Liver (tissue), 8 donors: ENCODE measurements at regions not wholly inside any gene's neighbourhood (a gene's known extent, or its start where the extent isn't known, plus 50 kb on each side); places are given as distances from the start of the nearest gene placed in this dataset.

Source experiments
- DNase-seq: peaks from one replicate; pipeline ENCODE4 v3.0.0-alpha.2; 2017; ENCODE audit warnings: low spot score
- H3K27ac ChIP-seq, 2 donors: one replicate each; pipeline ENCODE4 v1.7.0; 2013; ENCODE audit warnings: inconsistent platforms in 2 of 2, low read length in 2 of 2, control low read depth in 1 of 2, low read depth in 1 of 2, mild to moderate bottlenecking in 1 of 2
- H3K27me3 ChIP-seq, 4 donors: one replicate each; pipeline versions ENCODE4 v1.6.1 to v1.7.0; 2013; ENCODE audit warnings: low read length in 3 of 4, inconsistent platforms in 1 of 4, mild to moderate bottlenecking in 1 of 4, moderate library complexity in 1 of 4; ENCODE audit not compliant: control insufficient read depth in 4 of 4, insufficient read depth in 4 of 4
- H3K36me3 ChIP-seq, 4 donors: one replicate each; pipeline versions ENCODE4 v1.6.1 to v1.7.0; 2013; ENCODE audit warnings: low read length in 3 of 4, mild to moderate bottlenecking in 3 of 4, low read depth in 1 of 4, moderate library complexity in 1 of 4; ENCODE audit not compliant: control insufficient read depth in 4 of 4, insufficient read depth in 3 of 4
- H3K4me1 ChIP-seq, 4 donors: one replicate each; pipeline versions ENCODE4 v1.6.1 to v1.7.0; 2013; ENCODE audit warnings: low read length in 3 of 4, mild to moderate bottlenecking in 3 of 4, moderate library complexity in 1 of 4; ENCODE audit not compliant: control insufficient read depth in 4 of 4, insufficient read depth in 4 of 4
- H3K4me3 ChIP-seq, 3 donors: one replicate each; pipeline versions ENCODE4 v1.6.1 to v1.7.0; 2013; ENCODE audit warnings: low read length in 3 of 3, control low read depth in 1 of 3, low read depth in 1 of 3, mild to moderate bottlenecking in 1 of 3
- H3K9ac ChIP-seq, 2 donors: one replicate each; pipeline ENCODE4 v1.7.0; 2013; ENCODE audit warnings: low read length in 2 of 2, mild to moderate bottlenecking in 2 of 2, moderate library complexity in 2 of 2, control low read depth in 1 of 2, low read depth in 1 of 2
- H3K9me3 ChIP-seq, 4 donors: one replicate each; pipeline versions ENCODE4 v1.6.1 to v1.7.0; 2013; ENCODE audit warnings: low read length in 3 of 4; ENCODE audit not compliant: control insufficient read depth in 4 of 4
- ATF3 ChIP-seq: IDR thresholded peaks from 2 replicates; pipeline ENCODE4 v1.6.1; 2016; ENCODE audit warnings: antibody characterized with exemption
- EGR1 ChIP-seq, 2 donors: IDR thresholded peaks; 2 replicates each; pipeline ENCODE4 v1.6.1; 2016 to 2018; ENCODE audit warnings: antibody characterized with exemption in 2 of 2, low read depth in 2 of 2
- FOXA1 ChIP-seq: IDR thresholded peaks from 2 replicates; pipeline ENCODE4 v1.6.1; 2016; ENCODE audit warnings: antibody characterized with exemption
- FOXA2 ChIP-seq: IDR thresholded peaks from 2 replicates; pipeline ENCODE4 v1.6.1; 2016; ENCODE audit warnings: antibody characterized with exemption
- GABPA ChIP-seq, 2 donors: IDR thresholded peaks in 1 of 2; conservative IDR thresholded peaks in 1 of 2; 2 replicates each; pipeline ENCODE4 v1.6.1; 2016; ENCODE audit warnings: antibody characterized with exemption in 2 of 2, mild to moderate bottlenecking in 1 of 2, moderate library complexity in 1 of 2
- HNF4A ChIP-seq, 2 donors: conservative IDR thresholded peaks; 2 replicates each; pipeline ENCODE4 v1.6.1; 2016; ENCODE audit warnings: antibody characterized with exemption in 2 of 2, mild to moderate bottlenecking in 2 of 2
- JUND ChIP-seq, 2 donors: IDR thresholded peaks; 2 replicates each; pipeline ENCODE4 v1.6.1; 2016; ENCODE audit warnings: antibody characterized with exemption in 2 of 2
- NR2F2 ChIP-seq: IDR thresholded peaks from 2 replicates; pipeline ENCODE4 v1.6.1; 2016; ENCODE audit warnings: antibody characterized with exemption
- RAD21 ChIP-seq, 2 donors: IDR thresholded peaks; 2 replicates each; pipeline ENCODE4 v1.6.1; 2016; ENCODE audit warnings: antibody characterized with exemption in 2 of 2, mild to moderate bottlenecking in 2 of 2
- RXRA ChIP-seq, 2 donors: IDR thresholded peaks; 2 replicates each; pipeline ENCODE4 v1.6.1; 2017 to 2018; ENCODE audit warnings: antibody characterized with exemption in 2 of 2, mild to moderate bottlenecking in 1 of 2
- SP1 ChIP-seq: IDR thresholded peaks from 2 replicates; pipeline ENCODE4 v1.6.1; 2018; ENCODE audit warnings: antibody characterized with exemption, mild to moderate bottlenecking
- TAF1 ChIP-seq: conservative IDR thresholded peaks from 2 replicates; pipeline ENCODE4 v1.6.1; 2016; ENCODE audit warnings: antibody characterized with exemption, mild to moderate bottlenecking
- YY1 ChIP-seq: IDR thresholded peaks from 2 replicates; pipeline ENCODE4 v1.6.1; 2016; ENCODE audit warnings: antibody characterized with exemption, mild to moderate bottlenecking
- WGBS: extraction: QIAGEN DNeasy Blood & Tissue Kit; methylation state at CpG from one replicate; pipeline ENCODE4 v1.1.7; 2013; 5-methylcytosine and 5-hydroxymethylcytosine counted together
- TF ChIP-seq, protein P1 (sequence below): fragments of 150-350 bp; IDR thresholded peaks from 2 replicates; pipeline ENCODE4 v1.5.1; 2017; ENCODE audit warnings: improper control_type of control experiment, low read depth, low read length; ENCODE audit not compliant: missing input control
- TF ChIP-seq, protein P2 (sequence below): IDR thresholded peaks from 2 replicates; pipeline ENCODE4 v1.6.1; 2016; ENCODE audit warnings: antibody characterized with exemption
- TF ChIP-seq, protein P3 (sequence below): IDR thresholded peaks from 2 replicates; pipeline ENCODE4 v1.6.1; 2016; ENCODE audit warnings: antibody characterized with exemption, mild to moderate bottlenecking
- donor health status: healthy.
- donor health status: healthy.
- donor health status: healthy.
- donor health status: healthy.
- donor health status: healthy.

DNA sequence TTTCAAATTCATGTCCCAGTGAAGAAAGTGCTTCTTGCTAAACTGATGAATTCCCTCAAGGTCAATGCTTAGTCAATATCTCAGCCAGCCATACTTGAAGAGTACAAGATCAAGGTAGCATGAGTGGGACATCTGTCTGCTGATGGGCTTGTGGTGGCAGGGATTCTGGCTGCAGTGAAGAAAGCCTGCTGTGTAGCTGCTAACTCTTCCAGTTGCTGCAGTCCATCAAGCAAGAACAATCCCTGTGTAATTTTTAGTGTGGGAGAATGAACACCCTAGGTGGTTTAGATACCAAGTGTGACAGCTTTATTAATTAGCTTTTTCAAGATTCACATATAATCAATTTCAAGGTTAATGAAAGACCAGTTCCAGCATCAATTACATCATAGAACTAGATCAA, 443.9 kb downstream of the TAF11L14 start:
- no peak for DNase-seq
- H3K9me3 ChIP-seq: no peaks in the 10 kb centered on the region
- no peak overlapping the region for H3K9ac ChIP-seq
- H3K27me3 ChIP-seq: no peaks in the 10 kb centered on the region
- no peak overlapping the region for H3K27ac ChIP-seq
- no peaks in the 10 kb centered on the region for H3K36me3 ChIP-seq
- no peak for TF ChIP-seq SP1
- TF ChIP-seq RXRA (IDR thresholded peaks at IDR 0.05): no peak
- no peak for TF ChIP-seq NR2F2
- no peak for TF ChIP-seq RAD21 (IDR thresholded peaks at IDR 0.05)
- no peak for TF ChIP-seq GABPA (IDR thresholded peaks at IDR 0.05 in 1 of 2, conservative IDR thresholded peaks at IDR 0.05 in 1 of 2)
- TF ChIP-seq, protein P1, sequence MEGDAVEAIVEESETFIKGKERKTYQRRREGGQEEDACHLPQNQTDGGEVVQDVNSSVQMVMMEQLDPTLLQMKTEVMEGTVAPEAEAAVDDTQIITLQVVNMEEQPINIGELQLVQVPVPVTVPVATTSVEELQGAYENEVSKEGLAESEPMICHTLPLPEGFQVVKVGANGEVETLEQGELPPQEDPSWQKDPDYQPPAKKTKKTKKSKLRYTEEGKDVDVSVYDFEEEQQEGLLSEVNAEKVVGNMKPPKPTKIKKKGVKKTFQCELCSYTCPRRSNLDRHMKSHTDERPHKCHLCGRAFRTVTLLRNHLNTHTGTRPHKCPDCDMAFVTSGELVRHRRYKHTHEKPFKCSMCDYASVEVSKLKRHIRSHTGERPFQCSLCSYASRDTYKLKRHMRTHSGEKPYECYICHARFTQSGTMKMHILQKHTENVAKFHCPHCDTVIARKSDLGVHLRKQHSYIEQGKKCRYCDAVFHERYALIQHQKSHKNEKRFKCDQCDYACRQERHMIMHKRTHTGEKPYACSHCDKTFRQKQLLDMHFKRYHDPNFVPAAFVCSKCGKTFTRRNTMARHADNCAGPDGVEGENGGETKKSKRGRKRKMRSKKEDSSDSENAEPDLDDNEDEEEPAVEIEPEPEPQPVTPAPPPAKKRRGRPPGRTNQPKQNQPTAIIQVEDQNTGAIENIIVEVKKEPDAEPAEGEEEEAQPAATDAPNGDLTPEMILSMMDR: no peak
- TF ChIP-seq EGR1 (IDR thresholded peaks at IDR 0.05; ENCODE audit: low read depth in 2 of 2): no peak
- TF ChIP-seq YY1: no peak
- no peak for TF ChIP-seq ATF3
- no peak for TF ChIP-seq TAF1
- no peak for TF ChIP-seq JUND (IDR thresholded peaks at IDR 0.05)
- TF ChIP-seq, protein P2, sequence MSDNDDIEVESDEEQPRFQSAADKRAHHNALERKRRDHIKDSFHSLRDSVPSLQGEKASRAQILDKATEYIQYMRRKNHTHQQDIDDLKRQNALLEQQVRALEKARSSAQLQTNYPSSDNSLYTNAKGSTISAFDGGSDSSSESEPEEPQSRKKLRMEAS: no peak
- TF ChIP-seq, protein P3, sequence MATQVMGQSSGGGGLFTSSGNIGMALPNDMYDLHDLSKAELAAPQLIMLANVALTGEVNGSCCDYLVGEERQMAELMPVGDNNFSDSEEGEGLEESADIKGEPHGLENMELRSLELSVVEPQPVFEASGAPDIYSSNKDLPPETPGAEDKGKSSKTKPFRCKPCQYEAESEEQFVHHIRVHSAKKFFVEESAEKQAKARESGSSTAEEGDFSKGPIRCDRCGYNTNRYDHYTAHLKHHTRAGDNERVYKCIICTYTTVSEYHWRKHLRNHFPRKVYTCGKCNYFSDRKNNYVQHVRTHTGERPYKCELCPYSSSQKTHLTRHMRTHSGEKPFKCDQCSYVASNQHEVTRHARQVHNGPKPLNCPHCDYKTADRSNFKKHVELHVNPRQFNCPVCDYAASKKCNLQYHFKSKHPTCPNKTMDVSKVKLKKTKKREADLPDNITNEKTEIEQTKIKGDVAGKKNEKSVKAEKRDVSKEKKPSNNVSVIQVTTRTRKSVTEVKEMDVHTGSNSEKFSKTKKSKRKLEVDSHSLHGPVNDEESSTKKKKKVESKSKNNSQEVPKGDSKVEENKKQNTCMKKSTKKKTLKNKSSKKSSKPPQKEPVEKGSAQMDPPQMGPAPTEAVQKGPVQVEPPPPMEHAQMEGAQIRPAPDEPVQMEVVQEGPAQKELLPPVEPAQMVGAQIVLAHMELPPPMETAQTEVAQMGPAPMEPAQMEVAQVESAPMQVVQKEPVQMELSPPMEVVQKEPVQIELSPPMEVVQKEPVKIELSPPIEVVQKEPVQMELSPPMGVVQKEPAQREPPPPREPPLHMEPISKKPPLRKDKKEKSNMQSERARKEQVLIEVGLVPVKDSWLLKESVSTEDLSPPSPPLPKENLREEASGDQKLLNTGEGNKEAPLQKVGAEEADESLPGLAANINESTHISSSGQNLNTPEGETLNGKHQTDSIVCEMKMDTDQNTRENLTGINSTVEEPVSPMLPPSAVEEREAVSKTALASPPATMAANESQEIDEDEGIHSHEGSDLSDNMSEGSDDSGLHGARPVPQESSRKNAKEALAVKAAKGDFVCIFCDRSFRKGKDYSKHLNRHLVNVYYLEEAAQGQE: no peak
- no peak for TF ChIP-seq FOXA2
- H3K4me1 ChIP-seq: no peaks in the 10 kb centered on the region
- H3K4me3 ChIP-seq: no peak overlapping the region

- 89% methylated on average over 3 of the region's 3 CpGs for WGBS
- H3K27ac ChIP-seq: no peak overlapping the region
- TF ChIP-seq ATF3: no peak
- no peak for TF ChIP-seq HNF4A (conservative IDR thresholded peaks at IDR 0.05)
- TF ChIP-seq FOXA2: no peak
- TF ChIP-seq, protein P1: no peak
- TF ChIP-seq, protein P2: no peak
- no peak for TF ChIP-seq RXRA (IDR thresholded peaks at IDR 0.05)
- TF ChIP-seq EGR1 (IDR thresholded peaks at IDR 0.05; ENCODE audit: low read depth in 2 of 2): no peak
- no peak for TF ChIP-seq GABPA (IDR thresholded peaks at IDR 0.05 in 1 of 2, conservative IDR thresholded peaks at IDR 0.05 in 1 of 2)
- TF ChIP-seq FOXA1: no peak
- TF ChIP-seq NR2F2: no peak
Measured at GRCh38 chr5:18079831-18080230, 445.6 kb downstream of the TAF11L14 start.

More at GRCh38 chr5:18079831-18080230, 445.6 kb downstream of the TAF11L14 start:
- no peak for DNase-seq
- H3K27me3 ChIP-seq: no peaks in the 10 kb centered on the region
- H3K9ac ChIP-seq: no peak overlapping the region
- H3K9me3 ChIP-seq: no peaks in the 10 kb centered on the region
- no peak overlapping the region for H3K4me3 ChIP-seq
- no peaks in the 10 kb centered on the region for H3K4me1 ChIP-seq
- H3K36me3 ChIP-seq: no peaks in the 10 kb centered on the region
